HG03342 (cell line): ENCODE measurements at regions not wholly inside any gene's neighbourhood (a gene's known extent, or its start where the extent isn't known, plus 50 kb on each side); places are given as distances from the start of the nearest gene placed in this dataset.
"Not testable (repeated sequence)": the region's sequence is repeated elsewhere in the genome, so short reads cannot be mapped to it uniquely, and the experiment has no call there.

ENCODE experiments used
- ATAC-seq: cut with Tn5 transposase; IDR thresholded peaks from one replicate; pipeline ENCODE4 v1.9.1; 2021; ENCODE audit warnings: mild to moderate bottlenecking, moderate library complexity; ENCODE audit not compliant: unreplicated experiment

- ATAC-seq, result not testable (repeated sequence)
Measured at GRCh38 chr15:30755036-30755687, 129.2 kb downstream of the ARHGAP11B start.

GRCh38 chr15:30760633-30761032, 134.7 kb downstream of the ARHGAP11B start:
- not testable (repeated sequence) for ATAC-seq

GRCh38 chr15:30761365-30761764, 135.4 kb downstream of the ARHGAP11B start:
- ATAC-seq, result not testable (repeated sequence)

- ATAC-seq, result not testable (repeated sequence)
Measured at GRCh38 chr15:30769390-30770124, 134.2 kb upstream of the FAN1 start.

- no peak for ATAC-seq
Measured at GRCh38 chr15:30770759-30771158, 133.0 kb upstream of the FAN1 start.

DNA sequence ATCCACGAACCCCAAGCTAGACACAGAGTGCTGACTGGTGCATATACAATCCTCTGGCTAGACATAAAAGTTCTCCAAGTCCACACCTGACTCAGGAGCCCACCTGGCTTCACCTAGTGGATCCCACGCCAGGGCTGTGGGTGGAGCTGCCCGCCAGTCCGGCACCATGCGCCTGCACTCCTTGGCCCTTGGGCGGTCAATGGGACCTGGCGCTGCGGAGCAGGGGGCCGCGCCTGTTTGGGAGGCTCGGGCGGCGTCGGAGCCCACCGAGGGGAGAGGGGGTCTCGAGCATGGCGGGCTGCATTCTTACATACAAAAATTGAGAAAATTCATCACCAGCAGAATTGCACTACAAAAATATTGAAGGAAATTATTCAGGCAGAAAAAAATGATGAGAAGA, 120.7 kb upstream of the FAN1 start:
- no peak for ATAC-seq

DNA sequence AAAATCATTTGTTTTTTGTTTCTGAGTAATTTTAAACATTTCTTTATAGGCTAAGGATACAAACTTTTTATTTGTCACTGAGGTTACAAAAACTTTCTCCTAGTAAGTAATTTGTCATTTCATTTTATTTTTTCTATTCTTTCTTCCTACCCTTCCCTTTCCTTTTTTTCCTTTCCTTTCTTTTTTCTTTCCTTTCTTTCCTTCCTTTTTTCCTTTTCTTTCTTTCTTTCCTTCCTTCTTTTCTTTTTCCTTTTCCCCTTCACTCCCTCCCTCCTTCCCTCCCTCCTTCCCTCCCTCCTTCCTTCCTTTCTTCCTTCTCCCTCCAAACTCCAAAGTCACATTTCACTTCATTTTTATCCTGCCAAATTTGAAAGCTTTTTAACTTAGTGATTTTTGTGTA, 115.1 kb upstream of the FAN1 start:
- no peak for ATAC-seq

- ATAC-seq, result no peak
Measured at GRCh38 chr15:30791239-30792175, 112.2 kb upstream of the FAN1 start.

GRCh38 chr15:30792843-30793242, 110.9 kb upstream of the FAN1 start:
- not testable (repeated sequence) for ATAC-seq

- no peak for ATAC-seq
Measured at GRCh38 chr15:30794388-30794787, 109.3 kb upstream of the FAN1 start.

- ATAC-seq, result not testable (repeated sequence)
Measured at GRCh38 chr15:30799565-30799964, 104.2 kb upstream of the FAN1 start.

- not testable (repeated sequence) for ATAC-seq
Measured at GRCh38 chr15:30801140-30801895, 102.4 kb upstream of the FAN1 start.

DNA sequence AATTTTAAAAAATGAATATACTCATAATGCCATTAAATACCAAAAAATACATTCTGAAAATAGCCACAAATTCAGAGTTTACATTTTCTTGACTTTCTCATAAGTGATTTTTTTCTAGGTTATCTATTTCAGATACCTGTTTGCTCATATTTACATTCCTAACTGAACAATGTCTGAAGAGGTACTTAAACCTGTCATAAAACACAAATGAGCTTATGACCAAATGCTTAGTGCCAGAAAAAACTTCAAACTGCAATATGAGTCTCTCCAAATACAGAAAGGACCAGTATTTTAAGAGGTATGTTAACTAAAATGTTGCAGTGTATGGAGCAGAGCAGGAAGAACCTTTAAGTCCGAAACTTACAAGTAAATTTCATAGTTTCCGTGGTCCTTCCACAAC, 101.7 kb upstream of the FAN1 start:
- ATAC-seq, result not testable (repeated sequence)

GRCh38 chr15:30803703-30804102, 100.0 kb upstream of the FAN1 start:
- ATAC-seq, result not testable (repeated sequence)

DNA sequence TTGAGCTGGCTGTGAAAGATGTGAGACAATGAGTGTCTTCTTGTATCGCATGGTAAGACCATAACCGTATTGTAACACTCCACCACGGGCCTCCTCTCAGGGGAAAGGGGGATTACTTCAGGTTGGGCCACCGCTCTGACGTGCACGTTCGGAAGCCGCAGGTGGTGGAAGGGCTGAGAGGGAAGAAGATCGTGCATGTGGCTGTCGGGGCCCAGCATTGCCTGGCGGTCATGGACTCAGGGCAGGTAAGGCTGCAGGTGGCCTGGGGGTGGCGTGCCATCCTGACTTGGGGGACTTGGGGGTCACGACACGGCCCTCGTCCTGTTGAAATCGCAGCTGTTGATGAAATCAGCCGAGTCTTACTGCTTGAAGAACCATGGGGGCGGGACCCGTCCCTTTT, 87.3 kb upstream of the FAN1 start:
- ATAC-seq, result no peak

DNA sequence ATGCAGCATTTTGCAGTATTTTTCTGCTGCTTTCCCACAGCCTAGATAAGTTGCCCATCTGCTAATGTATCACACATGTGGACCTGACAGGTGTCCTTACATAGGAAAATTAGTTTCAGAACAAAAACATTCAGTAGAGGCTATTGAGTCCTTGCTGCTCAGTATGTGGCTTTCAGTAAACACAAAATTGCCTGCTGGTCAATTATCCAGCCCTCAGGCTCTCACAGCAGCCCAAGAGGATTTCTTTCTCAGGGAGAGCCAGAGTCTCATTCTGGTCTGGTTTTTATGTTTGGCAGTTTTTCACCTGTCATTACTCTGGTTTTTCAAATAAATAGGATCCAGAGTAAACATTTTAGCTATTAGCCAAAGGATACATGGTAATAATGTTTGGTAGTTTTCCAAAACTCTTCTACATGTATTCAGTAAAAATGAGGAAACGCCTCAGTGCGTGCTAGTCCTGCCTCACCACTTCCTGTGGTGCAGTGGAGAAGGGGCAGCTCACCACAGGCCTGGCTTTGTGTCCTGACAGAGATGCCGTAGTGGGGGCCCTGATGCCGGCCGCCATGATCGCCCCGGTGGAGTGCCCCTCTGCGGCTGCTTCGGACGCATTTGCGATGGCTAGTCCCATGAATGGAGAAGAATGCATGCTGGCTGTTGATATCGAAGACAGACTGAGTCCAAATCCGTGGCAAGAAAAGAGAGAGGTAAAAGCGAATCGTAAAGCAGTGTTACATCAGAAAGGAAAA, 80.5 kb upstream of the FAN1 start:
- peak; percentile 80 for ATAC-seq

GRCh38 chr15:30824518-30825195, 79.1 kb upstream of the FAN1 start:
- ATAC-seq, result no peak

DNA sequence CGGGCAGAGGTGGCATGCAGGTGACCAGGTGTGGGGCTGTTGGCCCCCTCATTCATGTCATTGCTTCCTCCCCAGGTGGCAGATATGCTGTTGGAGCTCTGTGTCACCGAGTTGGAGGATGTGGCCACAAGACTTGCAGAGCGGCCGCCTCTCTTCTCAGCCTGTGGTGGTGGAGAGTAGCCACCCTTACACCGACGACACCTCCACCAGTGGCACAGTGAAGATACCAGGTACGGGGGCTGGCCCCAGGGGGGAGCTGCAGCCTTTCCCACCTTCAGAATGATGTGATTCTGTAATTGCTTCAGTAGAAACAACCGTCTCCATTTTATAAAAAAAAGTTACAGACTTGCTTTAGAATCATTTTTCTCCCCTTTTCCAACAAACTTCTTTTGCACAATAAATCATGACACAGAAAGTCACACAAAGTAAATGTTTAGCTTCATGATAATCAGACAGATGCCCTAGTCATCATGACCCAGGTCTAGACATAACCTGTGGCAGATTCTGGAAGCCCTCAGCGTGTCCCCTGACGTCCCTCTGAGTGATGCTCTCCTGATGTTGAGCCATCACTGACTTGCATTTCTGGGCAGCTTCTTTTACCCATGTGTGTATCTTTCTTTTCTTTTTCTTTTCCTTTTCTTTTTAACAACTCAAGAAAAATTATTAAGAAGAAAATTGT, 76.0 kb upstream of the FAN1 start:
- ATAC-seq, result no peak

DNA sequence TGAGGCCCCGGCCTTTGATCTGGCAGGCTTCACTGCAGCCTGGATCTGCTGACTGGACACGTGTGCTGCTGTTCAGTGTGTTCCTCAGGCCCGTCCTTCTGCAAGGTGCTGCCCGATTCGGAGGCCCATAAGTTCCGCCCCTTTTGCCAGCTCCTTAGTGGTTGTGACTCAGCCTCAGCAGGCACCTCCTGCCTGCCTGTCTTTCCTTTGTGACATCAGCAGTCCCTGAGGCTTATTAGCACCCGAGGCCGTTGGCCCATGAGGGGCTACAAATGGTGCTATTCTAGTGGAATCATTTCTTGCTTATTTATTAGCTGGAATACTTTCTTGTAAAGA, 75.4 kb upstream of the FAN1 start:
- ATAC-seq, result not testable (repeated sequence)
